ENCODE measurements at regions not wholly inside any gene's neighbourhood (a gene's known extent, or its start where the extent isn't known, plus 50 kb on each side); places are given as distances from the start of the nearest gene placed in this dataset.
"Not testable (repeated sequence)": the region's sequence is repeated elsewhere in the genome, so short reads cannot be mapped to it uniquely, and the experiment has no call there.

DNA sequence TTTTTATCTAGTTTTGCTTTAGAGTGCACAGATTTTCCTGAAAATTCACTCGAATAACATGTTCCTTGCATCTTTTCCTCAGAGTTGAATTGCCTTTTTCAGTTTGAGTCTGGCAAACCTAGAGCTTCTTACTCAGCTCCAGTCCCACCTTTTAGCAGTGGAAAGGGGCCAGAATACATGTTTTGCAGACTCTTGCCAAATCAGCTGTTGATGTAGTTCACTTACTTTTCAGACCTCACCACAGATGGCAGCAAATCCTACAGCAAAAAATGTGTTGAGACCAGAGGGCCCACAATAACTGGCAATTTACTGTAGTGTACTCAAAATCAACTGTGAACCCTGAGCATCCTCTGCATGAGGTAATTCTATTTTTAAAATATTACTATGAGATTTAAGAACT lies 545.2 kb upstream of the ACO1 start:
- DNase-seq = no peak

DNA sequence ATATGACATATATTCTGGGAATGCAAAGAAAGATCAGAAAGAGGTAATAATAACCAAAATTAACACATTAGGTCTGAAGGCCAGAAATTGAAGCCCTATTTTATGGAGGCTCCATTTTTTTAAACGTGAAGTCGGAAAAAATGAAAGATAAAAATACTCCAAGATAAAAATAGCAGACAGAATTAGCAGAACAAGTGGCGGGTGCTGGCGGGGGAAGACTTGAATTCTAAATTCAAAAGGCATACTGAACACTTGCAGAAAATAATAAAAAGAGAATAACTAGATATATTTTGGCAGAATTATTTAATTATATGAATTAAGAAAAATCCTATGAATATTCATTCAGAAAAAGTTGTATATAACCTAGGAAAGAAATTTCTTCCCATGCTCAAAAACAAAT lies 543.7 kb upstream of the ACO1 start:
- no peak for DNase-seq

DNA sequence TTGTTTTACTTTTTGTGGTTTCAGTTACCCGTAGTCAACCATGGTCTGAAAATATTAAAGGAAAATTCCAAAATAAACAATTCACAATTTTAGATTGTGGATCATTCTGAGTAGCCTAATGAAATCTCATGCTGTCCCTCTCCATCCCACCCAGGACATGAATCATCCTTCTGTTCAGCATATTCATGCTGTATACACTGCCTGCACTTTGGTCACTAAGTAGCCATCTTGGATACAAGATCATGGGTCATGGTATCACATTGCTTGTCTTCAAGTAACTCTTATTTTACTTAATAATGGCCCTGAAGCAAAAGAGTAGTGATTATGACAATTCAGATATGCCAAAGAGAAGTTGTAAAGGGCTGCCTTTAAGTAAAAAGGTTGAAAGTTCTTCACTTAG lies 536.5 kb upstream of the ACO1 start:
- DNase-seq = no peak

DNA sequence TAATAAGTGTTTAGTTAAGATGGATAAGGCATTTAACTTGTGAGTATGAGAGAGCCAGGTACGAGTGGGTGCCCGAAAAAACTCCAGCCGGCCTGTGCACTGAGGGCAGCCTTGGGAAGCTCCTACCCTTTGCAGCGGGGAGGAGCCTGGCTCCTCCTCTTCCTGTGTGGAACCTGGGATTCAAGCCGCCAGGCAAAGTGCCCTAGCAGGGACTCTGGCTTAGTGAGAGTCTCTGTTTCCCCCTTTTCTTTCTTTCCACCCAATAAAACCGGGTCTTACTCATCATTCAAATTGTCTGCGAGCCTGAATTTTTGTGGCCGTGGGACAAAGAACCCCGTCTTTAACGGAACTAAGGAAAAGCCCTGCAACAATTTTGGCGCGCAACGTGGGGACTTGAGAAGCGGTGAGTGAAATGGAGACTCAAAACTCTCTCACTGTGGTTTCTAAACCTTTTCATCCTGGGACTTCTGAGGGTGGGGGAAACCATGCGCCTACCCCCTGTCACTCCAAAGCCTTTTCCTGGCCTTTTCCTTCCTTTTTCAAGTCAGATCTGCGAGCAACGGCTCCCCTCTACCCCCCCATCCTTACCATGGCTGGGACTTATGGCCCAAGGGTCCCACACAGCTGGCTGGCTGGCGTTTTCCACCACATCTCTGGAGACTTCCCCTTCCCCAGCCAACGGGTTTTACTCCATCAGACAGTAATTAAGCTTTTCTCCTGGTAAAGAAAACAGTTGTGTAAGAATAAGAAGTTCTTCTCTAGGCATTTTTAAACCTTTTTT lies 535.7 kb upstream of the ACO1 start:
- no peak for DNase-seq

DNA sequence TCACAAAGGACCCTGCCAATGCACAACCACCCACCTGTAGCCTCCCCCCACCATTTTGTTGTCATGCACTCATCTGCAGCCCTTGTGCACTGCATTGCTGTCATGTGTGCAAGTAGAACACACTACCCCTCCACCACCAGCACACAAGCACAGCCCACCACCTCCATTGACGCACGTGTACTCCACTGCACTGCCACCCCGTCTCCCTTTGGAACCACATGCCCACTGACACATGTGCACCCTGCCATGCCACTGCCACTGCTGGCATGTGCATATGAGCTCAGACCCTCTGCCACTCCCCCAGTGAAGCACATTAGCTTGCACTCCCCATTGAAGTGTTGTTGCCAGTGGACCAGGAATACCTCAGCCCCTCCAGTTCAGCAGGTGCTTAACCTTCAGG lies 530.3 kb upstream of the ACO1 start:
- DNase-seq = no peak

DNA sequence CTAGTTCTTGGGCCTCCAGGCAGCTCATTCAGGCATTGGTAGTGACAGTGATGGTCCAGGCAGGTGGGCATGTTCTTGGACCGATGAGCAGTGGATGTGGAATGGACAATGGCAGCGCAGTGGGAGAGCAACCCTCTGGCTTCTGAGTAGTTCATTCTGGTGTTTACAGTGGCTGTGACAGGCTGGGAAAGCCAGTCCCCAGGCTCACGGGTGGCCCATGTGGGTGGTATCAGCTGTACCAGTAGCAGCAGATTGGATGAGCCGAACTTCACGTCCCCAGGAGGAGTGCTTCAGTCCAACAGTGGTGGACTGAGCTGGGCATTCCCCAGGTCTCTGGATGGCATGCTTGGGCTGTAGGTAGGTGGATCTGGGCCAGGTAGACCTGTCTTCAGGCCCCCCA lies 515.6 kb upstream of the ACO1 start:
- no peak for DNase-seq

DNA sequence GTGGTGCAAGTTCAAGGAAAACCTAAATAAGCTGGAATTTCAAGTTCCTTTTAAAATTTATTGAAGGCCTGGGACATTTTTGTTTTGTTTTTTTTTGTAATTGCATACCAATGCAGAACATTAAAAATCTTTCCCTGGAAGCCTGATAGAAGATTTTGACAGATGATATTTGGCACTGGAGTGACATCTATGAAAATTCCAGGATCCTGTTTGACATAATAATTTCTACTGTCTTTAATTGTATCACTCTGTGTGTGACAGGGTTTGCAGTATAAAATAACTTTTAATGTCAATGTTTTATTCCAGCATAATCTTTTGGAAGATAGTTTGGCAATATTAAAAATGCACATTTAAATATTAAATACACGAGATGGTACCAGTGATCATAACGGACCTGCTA lies 514.2 kb upstream of the ACO1 start:
- DNase-seq = no peak

DNA sequence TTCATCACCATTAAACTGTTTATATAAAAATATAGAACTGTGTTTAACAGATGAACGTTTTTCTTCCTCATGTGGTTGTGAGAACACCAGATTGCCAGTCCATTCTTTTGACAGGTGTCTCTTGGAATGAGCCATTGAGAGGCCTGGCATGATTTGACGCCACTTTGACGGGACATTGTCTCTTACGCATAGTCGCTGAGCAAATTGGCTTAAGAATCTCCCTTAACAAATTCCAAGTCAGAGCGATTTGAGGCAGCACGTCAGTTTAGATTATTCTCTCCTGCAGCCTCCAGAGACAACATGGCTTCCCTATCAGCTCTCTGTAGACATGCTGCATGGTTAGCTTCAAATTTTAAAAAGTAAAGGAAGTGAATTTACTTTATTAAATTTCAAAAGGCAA lies 510.7 kb upstream of the ACO1 start:
- DNase-seq = no peak

DNA sequence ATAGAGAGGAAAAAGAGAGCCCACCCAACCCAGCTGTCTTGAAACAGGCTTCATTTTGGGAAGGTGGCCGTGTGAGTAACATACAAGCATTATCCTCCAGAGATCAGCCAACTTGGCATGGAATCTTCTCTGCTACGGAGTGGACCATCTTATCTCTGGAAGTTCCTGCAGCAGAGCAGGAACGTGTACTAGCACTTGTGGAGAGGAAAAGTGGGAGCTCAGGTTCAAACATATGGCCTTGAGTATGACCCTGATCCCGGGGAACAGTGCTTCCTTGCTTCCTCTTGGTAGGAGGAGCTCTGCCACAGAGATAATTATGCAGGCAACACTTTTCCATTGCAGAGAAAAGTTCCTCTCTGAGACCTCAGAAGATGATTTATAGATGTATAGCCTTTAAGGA lies 490.4 kb upstream of the ACO1 start:
- no peak for DNase-seq

DNA sequence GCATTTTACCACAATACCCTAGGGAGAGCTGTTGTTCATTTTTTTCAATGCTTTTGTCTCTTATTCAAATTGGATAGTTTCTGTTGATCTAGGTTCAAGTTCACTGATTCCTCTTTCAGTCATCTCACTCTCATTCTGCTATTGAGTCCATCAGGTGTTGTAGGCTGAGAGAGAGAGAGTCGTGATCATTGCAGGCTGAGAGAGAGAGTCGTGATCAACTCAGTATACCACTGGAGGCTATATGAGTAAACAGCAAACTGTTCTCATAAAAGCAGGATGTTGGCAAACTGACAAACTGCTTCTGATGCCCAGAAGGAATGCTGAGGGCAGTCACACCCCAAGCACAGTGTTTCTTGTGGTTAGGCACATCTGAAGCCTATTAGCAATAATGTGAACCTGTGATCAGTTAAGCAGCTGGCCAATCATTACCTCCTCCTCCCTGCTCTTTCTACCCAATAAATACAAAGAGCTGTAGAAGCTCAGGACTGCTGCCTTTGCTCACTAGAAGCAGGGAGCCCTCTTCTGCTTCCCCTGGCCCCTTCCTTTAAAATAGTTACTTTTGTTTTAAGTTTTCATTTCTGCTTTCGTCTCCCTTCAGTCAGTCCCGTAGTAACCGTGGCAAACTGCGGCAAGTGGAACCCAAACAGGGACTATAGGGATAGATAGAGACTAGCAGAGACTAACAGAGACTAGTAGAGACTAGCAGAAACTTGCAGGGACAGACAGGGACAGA lies 476.1 kb upstream of the ACO1 start:
- no peak for DNase-seq

DNA sequence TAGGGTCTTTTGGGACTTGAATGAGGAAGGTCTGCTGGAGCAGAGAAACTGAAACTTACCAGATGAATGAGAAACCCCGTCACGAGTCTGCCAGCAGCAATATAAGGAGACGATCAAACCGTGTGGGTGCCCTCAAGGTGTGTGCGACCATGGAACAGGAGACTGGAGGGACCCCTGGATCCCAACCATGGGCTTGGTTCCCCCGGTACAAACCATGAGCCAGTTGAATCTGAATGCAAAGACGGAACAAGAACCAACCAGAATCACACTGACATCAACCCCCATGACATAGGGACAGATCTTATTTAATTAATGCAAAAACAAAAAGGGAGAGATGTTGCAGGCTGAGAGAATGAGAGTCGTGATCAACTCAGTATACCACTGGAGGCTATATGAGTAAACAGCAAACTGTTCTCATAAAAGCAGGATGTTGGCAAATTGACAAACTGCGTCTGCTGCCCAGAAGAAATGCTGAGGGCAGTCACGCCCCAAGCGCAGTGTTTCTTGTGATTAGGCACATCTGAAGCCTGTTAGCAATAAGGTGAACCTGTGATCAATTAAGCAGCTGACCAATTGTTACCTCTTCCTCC lies 475.5 kb upstream of the ACO1 start:
- no peak for DNase-seq

DNA sequence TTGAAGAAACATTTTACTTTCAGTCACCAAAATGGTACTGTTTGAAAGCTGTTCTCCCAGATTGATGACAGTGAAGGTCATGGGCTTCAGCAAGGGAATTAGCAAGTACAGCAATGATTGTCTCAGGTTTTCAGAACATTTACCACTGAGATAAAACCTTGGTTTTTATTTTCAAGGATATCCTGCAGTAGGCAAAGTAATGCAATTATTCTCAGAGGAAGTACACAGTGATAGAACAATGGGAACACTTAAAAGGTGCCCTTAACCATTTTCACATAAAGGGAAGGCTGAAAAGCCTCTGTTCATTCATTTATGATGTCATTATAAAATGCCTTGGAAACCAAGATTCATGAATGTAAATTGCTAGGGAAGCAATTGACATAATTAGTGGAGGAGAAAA lies 471.8 kb upstream of the ACO1 start:
- DNase-seq = no peak

DNA sequence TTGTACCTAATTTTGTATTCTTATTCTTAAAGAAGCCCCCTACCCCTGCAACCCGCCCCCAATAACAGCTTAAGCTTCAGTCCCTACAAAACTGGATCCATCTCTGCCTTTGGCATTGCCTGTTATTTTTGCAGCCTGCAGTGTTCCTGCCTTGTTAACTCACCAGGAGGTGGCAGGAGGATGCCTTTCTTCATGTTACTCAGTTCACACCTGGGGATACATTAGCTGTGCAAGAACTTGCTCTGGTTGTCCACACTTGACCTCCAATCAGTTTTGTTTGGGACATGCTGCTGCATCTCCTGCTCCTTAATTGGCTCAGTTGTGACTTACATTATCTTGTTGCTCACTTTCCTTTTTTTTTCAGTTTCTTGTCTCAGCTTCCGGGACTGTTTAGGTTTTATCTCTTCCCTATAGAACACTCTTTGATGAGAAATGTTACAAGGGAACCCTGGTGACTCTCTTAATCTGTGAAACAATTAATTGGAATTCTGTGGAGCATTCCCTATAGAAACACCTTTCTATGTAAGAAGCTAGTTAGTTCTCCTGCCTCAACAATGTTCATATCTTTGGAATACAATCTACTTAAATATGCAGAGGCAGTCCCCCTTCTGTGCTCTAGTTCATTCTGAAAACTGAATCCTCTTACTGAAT lies 467.7 kb upstream of the ACO1 start:
- DNase-seq = no peak

DNA sequence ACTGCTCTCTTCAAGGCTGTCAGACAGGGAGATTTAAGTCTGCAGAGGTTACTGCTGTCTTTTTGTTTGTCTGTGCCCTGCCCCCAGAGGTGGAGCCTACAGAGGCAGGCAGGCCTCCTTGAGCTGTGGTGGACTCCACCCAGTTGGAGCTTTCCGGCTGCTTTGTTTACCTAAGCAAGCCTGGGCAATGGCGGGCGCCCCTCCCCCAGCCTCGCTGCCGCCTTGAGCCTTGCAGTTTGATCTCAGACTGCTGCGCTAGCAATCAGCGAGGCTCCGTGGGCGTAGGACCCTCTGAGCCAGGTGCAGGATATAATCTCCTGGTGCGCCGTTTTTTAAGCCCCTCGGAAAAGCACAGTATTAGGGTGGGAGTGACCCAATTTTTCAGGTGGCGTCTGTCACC lies 446.7 kb upstream of the ACO1 start:
- not testable (repeated sequence) for DNase-seq

DNA sequence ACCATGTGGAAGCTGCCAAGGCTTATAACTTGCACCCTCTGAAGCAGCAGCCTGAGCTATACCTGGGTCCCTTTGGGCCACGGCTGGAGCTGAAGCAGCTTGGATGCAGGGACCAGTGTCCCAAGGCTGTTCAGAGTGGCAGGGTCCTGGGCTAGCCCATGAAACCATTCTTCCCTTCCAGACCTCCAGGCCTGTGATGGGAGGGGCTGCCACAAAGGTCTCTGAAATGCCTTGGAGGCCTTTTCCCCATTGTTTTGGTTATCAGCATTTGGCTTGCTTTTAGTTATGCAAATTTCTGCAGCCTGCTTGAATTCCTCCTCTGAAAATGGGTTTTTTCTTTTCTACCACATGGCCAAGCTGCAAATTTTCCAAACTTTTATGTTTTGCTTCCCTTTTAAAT lies 433.7 kb upstream of the ACO1 start:
- no peak for DNase-seq

DNA sequence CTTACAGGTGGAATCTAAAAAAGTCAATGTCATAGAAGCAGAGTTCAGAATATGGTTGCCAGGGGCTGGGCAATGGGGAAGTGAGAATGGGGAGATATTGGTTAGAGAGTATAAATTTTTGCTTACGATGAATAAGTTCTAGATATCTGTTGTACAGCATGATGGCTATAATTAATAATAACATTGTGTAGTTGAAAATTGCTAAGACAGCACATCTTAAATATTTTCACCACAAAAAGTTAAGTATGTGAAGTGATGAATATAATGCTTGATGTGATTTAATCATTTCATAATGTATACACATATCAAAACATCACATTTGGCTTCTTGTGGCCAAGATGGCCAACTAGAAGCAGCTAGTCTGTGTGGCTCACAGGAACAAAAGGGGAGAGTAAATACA lies 425.9 kb upstream of the ACO1 start:
- no peak for DNase-seq

DNA sequence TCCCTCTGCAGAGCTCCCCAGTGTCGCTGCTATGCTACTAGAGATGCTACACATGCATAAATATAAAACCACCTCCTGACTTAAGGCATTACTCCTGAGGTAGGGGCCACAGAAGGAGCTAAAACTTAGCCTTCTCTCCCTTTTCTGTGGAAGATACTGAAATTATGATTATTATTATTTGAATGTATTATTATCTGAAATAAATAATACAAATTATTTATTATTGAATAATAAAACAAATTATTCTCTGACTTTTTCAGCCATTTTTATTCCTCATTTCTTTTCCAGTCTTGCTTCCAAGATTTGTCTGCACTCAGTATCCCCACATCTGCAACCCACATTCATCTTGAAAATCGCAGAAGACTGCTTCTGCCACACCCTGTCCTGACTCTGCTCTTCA lies 414.9 kb upstream of the ACO1 start:
- DNase-seq = no peak

DNA sequence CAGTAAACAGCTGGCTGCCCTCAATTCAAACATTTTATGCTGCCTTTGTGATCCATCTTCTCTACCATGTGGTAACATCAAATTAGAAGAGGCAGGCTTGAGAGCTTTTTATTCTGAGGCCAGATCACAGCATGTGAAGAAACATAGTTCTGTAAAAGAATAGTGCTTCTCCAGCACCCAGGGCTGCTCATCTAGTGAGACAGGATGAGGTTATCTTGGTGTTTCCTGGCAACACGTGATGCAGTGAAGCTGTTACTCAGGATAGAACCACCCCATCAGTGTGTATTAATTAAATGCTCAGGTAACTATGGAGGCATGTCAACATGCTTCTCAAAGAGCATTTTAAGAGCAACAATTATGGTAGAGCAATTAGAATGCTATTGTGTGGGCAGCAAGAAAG lies 400.5 kb upstream of the ACO1 start:
- DNase-seq = no peak

DNA sequence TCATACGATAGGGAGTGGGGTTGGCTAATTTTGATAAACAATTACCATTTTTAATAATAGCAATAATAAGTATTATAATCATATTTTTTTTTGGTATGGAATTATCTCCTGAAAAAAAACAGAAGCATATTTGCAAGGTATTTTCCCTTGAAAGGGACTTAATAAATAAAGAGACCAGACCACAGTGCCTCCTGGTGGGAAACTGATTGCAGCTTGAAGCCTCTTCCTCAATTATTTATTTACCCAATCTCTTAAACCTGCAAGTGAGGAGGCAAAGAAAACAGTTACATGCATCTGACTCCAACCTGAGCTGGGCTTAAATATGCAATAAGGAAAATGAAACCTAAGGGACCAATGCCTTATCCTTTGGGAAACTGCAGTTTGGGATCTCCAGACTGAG lies 388.1 kb upstream of the ACO1 start:
- DNase-seq = no peak

DNA sequence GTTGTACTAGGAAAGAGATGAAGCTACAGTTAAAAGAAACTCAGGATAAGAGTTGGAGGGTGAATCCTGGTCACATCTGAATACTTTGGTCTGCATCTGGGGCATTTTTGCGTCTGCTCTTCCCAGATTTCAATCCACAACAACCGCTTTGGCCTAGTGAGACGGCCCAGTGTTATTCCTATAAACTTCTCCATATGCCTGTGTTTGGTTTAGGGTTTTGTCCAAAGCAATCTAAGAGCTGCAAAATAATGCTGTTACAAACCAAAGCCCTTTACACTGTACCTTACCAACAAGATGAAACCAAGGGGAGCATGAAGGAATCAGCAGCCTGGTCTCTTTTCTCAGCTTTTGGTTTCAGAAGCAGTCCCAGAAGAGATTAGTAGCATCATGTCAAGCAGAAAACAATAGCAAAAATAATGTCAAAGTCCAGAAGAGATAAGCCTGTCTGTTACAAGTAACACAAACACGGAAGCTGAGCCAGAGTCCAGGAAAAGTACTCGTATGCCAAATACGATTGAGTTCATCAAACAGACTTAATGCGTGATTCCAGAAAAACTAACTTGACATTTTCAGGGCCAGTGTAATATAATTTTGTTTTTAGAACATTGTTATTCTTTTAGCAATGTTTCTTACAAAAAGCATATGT lies 379.9 kb upstream of the ACO1 start:
- DNase-seq = no peak

DNA sequence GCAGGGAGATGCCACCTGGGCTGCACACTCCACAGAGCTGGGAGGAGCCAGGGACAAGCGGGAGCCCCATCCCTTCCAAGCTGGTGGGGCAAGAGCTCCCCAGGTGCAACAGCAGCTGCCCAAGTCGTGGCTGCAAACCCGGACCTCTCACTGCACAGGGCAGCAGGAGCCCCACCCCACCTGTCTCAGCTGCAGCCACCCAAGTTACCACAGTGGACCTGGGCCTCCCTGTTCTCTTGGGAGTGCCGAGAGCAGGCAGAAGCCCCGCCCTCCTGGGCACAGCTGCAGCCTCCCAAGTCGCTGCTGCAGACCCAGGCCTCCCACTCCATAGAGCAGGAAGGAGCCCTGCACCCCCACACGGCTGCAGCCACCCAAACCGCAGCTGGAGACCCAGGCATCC lies 374.1 kb upstream of the ACO1 start:
- no peak for DNase-seq

DNA sequence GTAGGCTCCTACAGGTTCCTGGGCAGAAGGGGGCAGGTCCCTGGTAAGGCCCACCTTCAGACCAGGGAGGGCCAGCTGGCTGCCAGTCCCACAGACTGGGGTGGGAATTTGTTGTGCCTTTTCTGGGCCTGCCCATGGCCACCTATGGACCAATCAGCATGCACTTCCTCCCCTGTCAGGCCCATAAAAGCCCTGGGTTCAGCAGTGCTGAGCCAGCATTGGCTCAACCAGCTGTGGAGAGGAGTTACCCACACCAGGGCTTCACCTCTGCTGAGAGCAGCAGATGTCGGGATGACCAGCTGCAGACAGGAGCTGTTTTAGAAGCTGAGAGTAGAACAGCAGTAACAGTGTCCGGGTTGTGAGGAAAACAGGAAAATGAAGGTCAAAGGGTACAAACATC lies 373.4 kb upstream of the ACO1 start:
- DNase-seq = no peak

DNA sequence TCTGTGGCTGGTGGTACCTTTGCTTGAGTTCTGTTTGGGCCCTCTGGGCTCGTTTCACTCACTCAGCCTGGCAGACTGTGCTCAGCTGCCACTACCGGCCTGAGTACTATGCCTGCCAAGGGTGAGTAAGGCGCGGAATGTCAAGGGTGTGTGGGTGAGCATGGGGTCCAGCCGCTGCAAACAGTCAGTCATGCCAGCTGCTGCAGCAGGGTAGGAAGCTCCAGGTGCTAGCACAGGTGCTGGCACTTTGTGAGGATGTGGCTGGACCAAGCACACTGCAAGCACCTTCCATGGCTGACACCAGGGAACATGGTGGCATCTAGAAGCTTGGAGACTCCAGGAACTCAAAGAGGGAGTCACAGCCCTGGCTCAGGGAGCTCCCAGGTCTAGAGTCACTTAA lies 368.6 kb upstream of the ACO1 start:
- no peak for DNase-seq

All from amniotic stem cell (primary cell).